ENCODE measurements at regions not wholly inside any gene's neighbourhood (a gene's known extent, or its start where the extent isn't known, plus 50 kb on each side); places are given as distances from the start of the nearest gene placed in this dataset.

- H3K36me3 ChIP-seq (ENCODE audit: control insufficient read depth in 2 of 2, extremely low read depth in 1 of 2, insufficient read depth in 2 of 2, low read length in 2 of 2), result no peaks in the 10 kb centered on the region
- H3K27me3 ChIP-seq (ENCODE audit: control insufficient read depth, extremely low read depth, insufficient read depth, low read length), result no peaks in the 10 kb centered on the region
- no peak overlapping the region for H3K4me2 ChIP-seq (ENCODE audit: control insufficient read depth, extremely low read depth, insufficient read depth, low read depth, low read length)
- no peak for DNase-seq (ENCODE audit: low read depth, low spot score)
- no peak overlapping the region for H3K4me3 ChIP-seq (ENCODE audit: control insufficient read depth in 2 of 3, extremely low read depth in 1 of 3, insufficient read depth in 2 of 3, low read depth in 1 of 3, low read length in 3 of 3)
- H3K79me2 ChIP-seq (ENCODE audit: control insufficient read depth, insufficient read depth, low read length), result no peaks in the 10 kb centered on the region
- H2AFZ ChIP-seq (ENCODE audit: control insufficient read depth, low read length), result peak overlapping the region; percentile 8
- peak; percentile 13 for FAIRE-seq
- H3K9ac ChIP-seq (ENCODE audit: control insufficient read depth, extremely low read depth, insufficient read depth, low read length), result no peak overlapping the region
- dilution Hi-C loops (cut with MboI; ENCODE audit: extremely low pct_ligation_motif_present, low sequenced_read_pairs), result no loop called here
- no peak overlapping the region for H3K27ac ChIP-seq (ENCODE audit: control insufficient read depth, insufficient read depth, low read length)
- no peaks in the 10 kb centered on the region for H3K9me1 ChIP-seq (ENCODE audit: control insufficient read depth, extremely low read depth, insufficient read depth, low read length)
- TF ChIP-seq, protein P1, sequence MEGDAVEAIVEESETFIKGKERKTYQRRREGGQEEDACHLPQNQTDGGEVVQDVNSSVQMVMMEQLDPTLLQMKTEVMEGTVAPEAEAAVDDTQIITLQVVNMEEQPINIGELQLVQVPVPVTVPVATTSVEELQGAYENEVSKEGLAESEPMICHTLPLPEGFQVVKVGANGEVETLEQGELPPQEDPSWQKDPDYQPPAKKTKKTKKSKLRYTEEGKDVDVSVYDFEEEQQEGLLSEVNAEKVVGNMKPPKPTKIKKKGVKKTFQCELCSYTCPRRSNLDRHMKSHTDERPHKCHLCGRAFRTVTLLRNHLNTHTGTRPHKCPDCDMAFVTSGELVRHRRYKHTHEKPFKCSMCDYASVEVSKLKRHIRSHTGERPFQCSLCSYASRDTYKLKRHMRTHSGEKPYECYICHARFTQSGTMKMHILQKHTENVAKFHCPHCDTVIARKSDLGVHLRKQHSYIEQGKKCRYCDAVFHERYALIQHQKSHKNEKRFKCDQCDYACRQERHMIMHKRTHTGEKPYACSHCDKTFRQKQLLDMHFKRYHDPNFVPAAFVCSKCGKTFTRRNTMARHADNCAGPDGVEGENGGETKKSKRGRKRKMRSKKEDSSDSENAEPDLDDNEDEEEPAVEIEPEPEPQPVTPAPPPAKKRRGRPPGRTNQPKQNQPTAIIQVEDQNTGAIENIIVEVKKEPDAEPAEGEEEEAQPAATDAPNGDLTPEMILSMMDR (optimal IDR thresholded peaks at IDR 0.05 in 1 of 3, IDR thresholded peaks at IDR 0.05 in 1 of 3, conservative IDR thresholded peaks at IDR 0.05 in 1 of 3; ENCODE audit: extremely low read depth in 1 of 3, insufficient read depth in 2 of 3, low read length in 3 of 3), result peak in 2 of 3 experiments; percentile 22 to 31
- TF ChIP-seq EZH2 (IDR thresholded peaks at IDR 0.05; ENCODE audit: low read length), result no peak
- H3K4me1 ChIP-seq (ENCODE audit: control insufficient read depth, extremely low read depth, insufficient read depth, low read length), result no peaks in the 10 kb centered on the region
- H4K20me1 ChIP-seq (ENCODE audit: control insufficient read depth, extremely low read depth, insufficient read depth, low read length), result no peaks in the 10 kb centered on the region
- H3K9me3 ChIP-seq (ENCODE audit: control insufficient read depth, low read depth, low read length), result no peaks in the 10 kb centered on the region
Measured at GRCh38 chr10:89954787-89955566, 253.6 kb downstream of the KIF20B start.

GRCh38 chr10:89959433-89960110 is 258.2 kb downstream of the KIF20B start:
- FAIRE-seq, result no peak
- dilution Hi-C loops (cut with MboI; ENCODE audit: extremely low pct_ligation_motif_present, low sequenced_read_pairs), result no loop called here
- no peak overlapping the region for H3K4me2 ChIP-seq (ENCODE audit: control insufficient read depth, extremely low read depth, insufficient read depth, low read depth, low read length)

More at GRCh38 chr10:89959433-89960110, 258.2 kb downstream of the KIF20B start:
- Histone ChIP-seq H3K79me2 (ENCODE audit: control insufficient read depth, insufficient read depth, low read length) (no peaks in the 10 kb centered on the region), H3K4me3 (ENCODE audit: control insufficient read depth in 2 of 3, extremely low read depth in 1 of 3, insufficient read depth in 2 of 3, low read depth in 1 of 3, low read length in 3 of 3) (no peak overlapping the region), H3K9ac (ENCODE audit: control insufficient read depth, extremely low read depth, insufficient read depth, low read length) (no peak overlapping the region), H3K27me3 (ENCODE audit: control insufficient read depth, extremely low read depth, insufficient read depth, low read length) (no peaks in the 10 kb centered on the region), H3K27ac (ENCODE audit: control insufficient read depth, insufficient read depth, low read length) (no peak overlapping the region), H2AFZ (ENCODE audit: control insufficient read depth, low read length) (no peak overlapping the region), H4K20me1 (ENCODE audit: control insufficient read depth, extremely low read depth, insufficient read depth, low read length) (no peaks in the 10 kb centered on the region), H3K9me3 (ENCODE audit: control insufficient read depth, low read depth, low read length) (no peaks in the 10 kb centered on the region), H3K36me3 (ENCODE audit: control insufficient read depth in 2 of 2, extremely low read depth in 1 of 2, insufficient read depth in 2 of 2, low read length in 2 of 2) (no peaks in the 10 kb centered on the region), H3K4me1 (ENCODE audit: control insufficient read depth, extremely low read depth, insufficient read depth, low read length) (peaks cover 19% of the 10 kb centered on the region), H3K9me1 (ENCODE audit: control insufficient read depth, extremely low read depth, insufficient read depth, low read length) (no peaks in the 10 kb centered on the region)
- DNase-seq (ENCODE audit: low read depth, low spot score), result no peak
- TF ChIP-seq, protein P1 (optimal IDR thresholded peaks at IDR 0.05 in 1 of 3, IDR thresholded peaks at IDR 0.05 in 1 of 3, conservative IDR thresholded peaks at IDR 0.05 in 1 of 3; ENCODE audit: extremely low read depth in 1 of 3, insufficient read depth in 2 of 3, low read length in 3 of 3), result no peak
- TF ChIP-seq EZH2 (IDR thresholded peaks at IDR 0.05; ENCODE audit: low read length), result no peak
